OCI-LY7 (cell line): ENCODE measurements at regions not wholly inside any gene's neighbourhood (a gene's known extent, or its start where the extent isn't known, plus 50 kb on each side); places are given as distances from the start of the nearest gene placed in this dataset.

Source experiments
- BruUV-seq: library from RNA; stranded (reverse); fragments of 400-500 nt; replicated peaks from 2 replicates; lab custom pipeline; 2021; lab: Mats Ljungman, UMichigan
- CTCF ChIA-PET: fragments of 300-600 bp; sonication (Branson Sonifier 250); formaldehyde crosslinking; loops from one replicate; lab custom pipeline; 2022; ENCODE audit warnings: antibody characterized with exemption; ENCODE audit not compliant: unreplicated experiment; lab: Charles Lee
- POLR2A ChIA-PET: fragments of 300-600 bp; sonication (Branson Sonifier 250); formaldehyde crosslinking; loops from one replicate; lab custom pipeline; 2022; ENCODE audit warnings: antibody characterized with exemption; lab: Charles Lee
- DNase-seq: peaks from one replicate; pipeline ENCODE4 v3.0.0-alpha.2; 2015; ENCODE audit warnings: low spot score
- H2AFZ ChIP-seq: fragments of 200-600 bp; sonication (generic), shearing (Covaris generic); 2 replicates; pipeline ENCODE4 v1.6.1; 2014; ENCODE audit warnings: mild to moderate bottlenecking, antibody characterized with exemption, low read length, moderate library complexity
- H3K27ac ChIP-seq: fragments of 200-600 bp; sonication (generic); 2 replicates; pipeline ENCODE4 v1.5.1; 2014; ENCODE audit warnings: mixed run types, low read depth, mild to moderate bottlenecking, moderate library complexity, low read length, inconsistent platforms; ENCODE audit not compliant: poor library complexity, severe bottlenecking
- H3K36me3 ChIP-seq: fragments of 200-600 bp; sonication (generic); 2 replicates; pipeline ENCODE4 v1.6.1; 2014; ENCODE audit warnings: mild to moderate bottlenecking, antibody characterized with exemption, low read length, moderate library complexity, mixed read lengths; ENCODE audit not compliant: insufficient read depth
- H3K4me1 ChIP-seq: fragments of 200-600 bp; sonication (generic); 2 replicates; pipeline ENCODE4 v1.5.1; 2014; ENCODE audit warnings: mild to moderate bottlenecking, low read length; ENCODE audit not compliant: insufficient read depth, poor library complexity, severe bottlenecking
- H3K4me2 ChIP-seq: fragments of 200-600 bp; sonication (generic); 2 replicates; pipeline ENCODE4 v1.6.1; 2014; ENCODE audit warnings: mild to moderate bottlenecking, low read length
- H3K4me3 ChIP-seq: fragments of 200-600 bp; sonication (generic); 2 replicates; pipeline ENCODE4 v1.5.1; 2014; ENCODE audit warnings: mild to moderate bottlenecking, low read depth, low read length; ENCODE audit not compliant: poor library complexity, severe bottlenecking
- H3K79me2 ChIP-seq: fragments of 200-600 bp; sonication (generic); 2 replicates; pipeline ENCODE4 v1.6.1; 2016; ENCODE audit warnings: low read depth, mild to moderate bottlenecking, low read length, moderate library complexity, mixed read lengths; ENCODE audit not compliant: insufficient read depth
- H3K9me2 ChIP-seq: fragments of 200-600 bp; sonication (generic); 2 replicates; pipeline ENCODE4 v1.6.1; 2016; ENCODE audit warnings: mild to moderate bottlenecking, low read length, mixed read lengths; ENCODE audit not compliant: insufficient read depth
- H3K9me3 ChIP-seq: fragments of 200-600 bp; sonication (generic); 2 replicates; pipeline ENCODE4 v1.6.1; 2014; ENCODE audit warnings: mild to moderate bottlenecking, mixed run types, low read length, mixed read lengths
- H4K20me1 ChIP-seq: fragments of 200-600 bp; sonication (generic); 2 replicates; pipeline ENCODE4 v1.6.1; 2014; ENCODE audit warnings: mild to moderate bottlenecking, antibody characterized with exemption, low read length, moderate library complexity, mixed read lengths; ENCODE audit not compliant: insufficient read depth
- EZH2phosphoT487 ChIP-seq: fragments of 200-600 bp; sonication (generic); IDR thresholded peaks from 2 replicates; pipeline ENCODE4 v1.6.1; 2018; ENCODE audit warnings: low read depth, borderline replicate concordance, mild to moderate bottlenecking, mixed run types, antibody characterized with exemption, low read length, moderate library complexity, mixed read lengths
- intact Hi-C: fragments of 100-400 bp; cut with micrococcal nuclease; formaldehyde crosslinking; loops from one replicate; pipeline ENCODE4 v1.10.0; 2022; ENCODE audit not compliant: unreplicated experiment
- TF ChIP-seq, protein P1 (sequence below): fragments of 200-600 bp; sonication (generic); conservative IDR thresholded peaks from 2 replicates; pipeline ENCODE4 v1.5.1; 2014; ENCODE audit warnings: mild to moderate bottlenecking, antibody characterized with exemption, low read length, moderate library complexity, mixed read lengths

DNA sequence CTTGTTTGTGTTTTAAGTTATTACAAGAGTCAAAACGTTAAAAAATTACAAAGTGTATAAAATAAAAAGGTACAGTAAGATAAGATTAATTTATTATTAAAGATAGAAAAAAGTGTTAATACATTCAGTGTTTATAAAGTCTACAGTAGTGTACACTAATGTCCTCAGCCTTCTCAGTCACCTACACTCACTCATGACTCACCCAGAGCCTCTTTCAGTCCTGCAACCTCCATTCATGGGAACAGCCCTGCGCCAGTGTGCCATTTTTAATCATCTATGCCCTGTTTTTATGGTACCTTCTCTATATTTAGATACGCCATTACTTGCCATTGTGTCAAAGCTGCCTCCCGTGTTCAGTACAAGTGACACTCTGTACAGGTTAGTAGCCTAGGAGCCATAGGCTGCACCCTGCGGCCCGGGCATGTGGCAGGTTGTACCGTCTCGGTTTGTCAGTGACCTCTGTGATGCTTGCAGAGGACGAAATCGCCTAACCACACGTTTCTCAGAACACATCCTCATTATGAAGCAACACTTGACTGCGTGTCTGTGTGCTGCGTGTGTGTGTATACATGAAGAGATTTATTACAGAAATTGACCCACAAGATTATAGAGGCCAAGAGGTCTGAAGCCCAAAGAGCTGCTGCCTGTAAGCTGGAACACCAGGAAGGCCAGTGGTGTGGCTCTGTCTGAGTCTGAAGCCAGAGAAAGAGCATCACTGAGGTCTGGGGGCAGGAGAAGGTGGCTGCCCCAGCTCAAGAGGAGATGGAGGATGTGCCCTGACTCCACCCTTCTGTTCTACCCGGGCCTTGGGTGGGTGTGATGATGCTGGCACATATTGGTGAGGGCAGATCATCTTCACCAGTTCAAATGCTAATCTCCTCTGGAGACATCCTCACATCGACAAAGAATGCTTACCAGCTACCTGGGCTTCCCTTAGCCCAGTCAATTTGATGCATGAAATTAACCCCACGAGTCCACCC, 116.6 kb upstream of the C14orf180 start:
- Histone ChIP-seq H3K79me2 (no peaks in the 10 kb centered on the region), H3K4me1 (no peaks in the 10 kb centered on the region), H3K27ac (no peak overlapping the region), H3K36me3 (no peaks in the 10 kb centered on the region), H3K4me2 (no peak overlapping the region), H4K20me1 (no peaks in the 10 kb centered on the region), H3K9me2 (no peaks in the 10 kb centered on the region), H2AFZ (no peak overlapping the region), H3K9me3 (no peaks in the 10 kb centered on the region), H3K4me3 (no peak overlapping the region)
- intact Hi-C loops: no loop called here
- ChIA-PET CTCF (no interaction called here), POLR2A (no interaction called here)
- TF ChIP-seq EZH2phosphoT487: no peak
- TF ChIP-seq, protein P1, sequence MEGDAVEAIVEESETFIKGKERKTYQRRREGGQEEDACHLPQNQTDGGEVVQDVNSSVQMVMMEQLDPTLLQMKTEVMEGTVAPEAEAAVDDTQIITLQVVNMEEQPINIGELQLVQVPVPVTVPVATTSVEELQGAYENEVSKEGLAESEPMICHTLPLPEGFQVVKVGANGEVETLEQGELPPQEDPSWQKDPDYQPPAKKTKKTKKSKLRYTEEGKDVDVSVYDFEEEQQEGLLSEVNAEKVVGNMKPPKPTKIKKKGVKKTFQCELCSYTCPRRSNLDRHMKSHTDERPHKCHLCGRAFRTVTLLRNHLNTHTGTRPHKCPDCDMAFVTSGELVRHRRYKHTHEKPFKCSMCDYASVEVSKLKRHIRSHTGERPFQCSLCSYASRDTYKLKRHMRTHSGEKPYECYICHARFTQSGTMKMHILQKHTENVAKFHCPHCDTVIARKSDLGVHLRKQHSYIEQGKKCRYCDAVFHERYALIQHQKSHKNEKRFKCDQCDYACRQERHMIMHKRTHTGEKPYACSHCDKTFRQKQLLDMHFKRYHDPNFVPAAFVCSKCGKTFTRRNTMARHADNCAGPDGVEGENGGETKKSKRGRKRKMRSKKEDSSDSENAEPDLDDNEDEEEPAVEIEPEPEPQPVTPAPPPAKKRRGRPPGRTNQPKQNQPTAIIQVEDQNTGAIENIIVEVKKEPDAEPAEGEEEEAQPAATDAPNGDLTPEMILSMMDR: no peak
- DNase-seq: no peak
- no TSS peak for BruUV-seq

DNA sequence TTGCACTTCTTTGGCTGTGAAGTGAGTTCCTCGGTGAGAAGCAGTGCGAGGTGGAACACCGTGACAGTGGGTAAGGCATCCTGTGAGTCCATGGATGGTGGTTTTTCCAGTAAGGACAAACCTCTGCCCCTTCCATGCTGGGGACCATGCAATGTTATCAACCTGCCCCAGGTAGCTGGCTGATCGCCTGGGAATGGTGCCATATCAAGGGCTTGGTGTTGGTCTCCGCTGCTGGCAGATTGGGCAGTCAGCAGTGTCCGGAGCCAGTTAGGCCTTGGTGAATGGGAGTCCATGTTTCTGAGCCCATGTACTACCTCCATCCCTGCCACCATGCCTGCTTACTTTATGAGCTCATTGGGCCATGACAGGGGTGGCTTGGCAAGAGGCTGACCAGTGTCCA, 114.7 kb upstream of the C14orf180 start:
- BruUV-seq: no TSS peak
- ChIA-PET CTCF (no interaction called here), POLR2A (interaction anchor here (0.5 to 0.7 kb wide), 2 partner anchors 9 to 1228 kb away, joined by 4 to 6 read pairs; no protein-coding TSS in a partner anchor)
- Histone ChIP-seq H3K27ac (no peak overlapping the region), H2AFZ (no peak overlapping the region), H3K9me3 (no peaks in the 10 kb centered on the region), H3K4me2 (no peak overlapping the region), H3K4me3 (no peak overlapping the region), H3K79me2 (no peaks in the 10 kb centered on the region), H3K9me2 (no peaks in the 10 kb centered on the region), H3K36me3 (no peaks in the 10 kb centered on the region), H3K4me1 (no peaks in the 10 kb centered on the region), H4K20me1 (no peaks in the 10 kb centered on the region)
- DNase-seq: no peak
- intact Hi-C loops: no loop called here
- no peak for TF ChIP-seq EZH2phosphoT487

DNA sequence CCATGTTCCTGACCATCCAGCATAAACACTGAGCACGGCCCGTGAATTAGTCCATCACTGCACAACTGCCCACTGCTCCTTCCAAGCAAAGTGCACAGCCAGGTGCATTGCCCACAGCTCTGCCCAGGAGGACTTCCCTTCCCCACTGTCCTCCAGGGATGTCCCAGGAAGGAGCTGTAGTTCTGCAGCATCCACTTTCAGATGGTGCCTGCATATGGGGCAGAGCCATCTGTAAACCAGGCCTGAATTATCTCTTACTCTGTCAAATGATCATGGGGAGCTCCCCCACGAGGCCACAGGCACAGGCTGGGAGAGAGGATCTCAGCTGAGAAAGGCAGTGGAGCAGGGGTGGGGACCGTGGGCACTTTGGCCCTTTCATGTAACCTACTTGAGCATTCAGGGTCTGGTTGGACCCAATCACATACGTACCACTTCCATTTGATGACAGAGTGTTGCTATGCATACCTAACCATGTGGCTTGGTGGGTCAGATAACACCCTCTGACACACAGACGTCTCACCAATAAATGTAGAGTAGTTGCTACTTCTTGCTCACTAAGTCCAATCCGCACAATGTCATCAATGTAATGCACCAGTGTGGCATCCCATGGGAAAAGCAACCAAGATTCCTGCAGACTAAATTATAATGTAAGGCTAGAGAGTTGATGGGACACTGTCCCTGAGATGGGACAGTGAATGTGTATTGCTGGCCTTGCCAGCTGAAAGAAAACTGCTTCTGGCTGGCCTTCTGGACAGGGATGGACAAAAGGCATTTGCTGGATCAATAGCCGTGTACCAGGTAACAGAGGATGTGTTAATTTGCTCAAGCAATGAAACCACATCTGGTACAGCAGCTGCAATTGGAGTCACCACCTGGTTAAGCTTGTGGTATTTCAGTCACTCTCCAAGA, 113.8 kb upstream of the C14orf180 start:
- H4K20me1 ChIP-seq: no peaks in the 10 kb centered on the region
- intact Hi-C loops: no loop called here
- H3K9me2 ChIP-seq: no peaks in the 10 kb centered on the region
- no peaks in the 10 kb centered on the region for H3K36me3 ChIP-seq
- H3K79me2 ChIP-seq: no peaks in the 10 kb centered on the region
- BruUV-seq: no TSS peak
- no peak overlapping the region for H3K4me2 ChIP-seq
- no peaks in the 10 kb centered on the region for H3K9me3 ChIP-seq
- H2AFZ ChIP-seq: no peak overlapping the region
- H3K27ac ChIP-seq: no peak overlapping the region
- CTCF ChIA-PET: no interaction called here
- POLR2A ChIA-PET: interaction anchor here (0.5 kb wide), 1 partner anchor 115 kb away, joined by 3 read pairs; no protein-coding TSS in a partner anchor
- H3K4me3 ChIP-seq: no peak overlapping the region
- TF ChIP-seq EZH2phosphoT487: no peak
- TF ChIP-seq, protein P1: no peak
- H3K4me1 ChIP-seq: no peaks in the 10 kb centered on the region
- DNase-seq: no peak
